Skin of body (tissue), 1 donor: ENCODE measurements at regions not wholly inside any gene's neighbourhood (a gene's known extent, or its start where the extent isn't known, plus 50 kb on each side); places are given as distances from the start of the nearest gene placed in this dataset.
"Not testable (repeated sequence)": the region's sequence is repeated elsewhere in the genome, so short reads cannot be mapped to it uniquely, and the experiment has no call there.

Source experiments
- DNase-seq: peaks from one replicate; lab custom pipeline; 2025; lab: John Stamatoyannopoulos, UW

DNA sequence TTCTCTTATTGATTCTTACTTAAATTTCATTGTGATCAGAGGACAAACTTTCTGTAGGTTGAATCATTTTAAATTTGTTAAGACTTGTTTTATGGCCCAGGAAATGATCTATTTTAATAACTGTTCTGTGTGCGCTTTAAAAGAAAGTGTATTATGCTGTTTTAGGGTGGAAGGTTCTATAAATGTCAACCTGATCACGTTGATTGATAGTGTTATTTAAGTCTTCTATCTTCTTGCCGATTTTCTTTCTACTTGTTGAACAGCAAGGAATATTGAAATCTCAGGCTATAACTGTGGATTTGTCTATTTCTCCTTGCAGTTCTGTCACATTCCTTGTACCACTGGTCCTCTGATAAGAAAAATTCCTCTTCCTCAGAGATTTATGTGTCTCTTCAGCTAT, 112.7 kb downstream of the TANC2 start:
- no peak for DNase-seq

DNA sequence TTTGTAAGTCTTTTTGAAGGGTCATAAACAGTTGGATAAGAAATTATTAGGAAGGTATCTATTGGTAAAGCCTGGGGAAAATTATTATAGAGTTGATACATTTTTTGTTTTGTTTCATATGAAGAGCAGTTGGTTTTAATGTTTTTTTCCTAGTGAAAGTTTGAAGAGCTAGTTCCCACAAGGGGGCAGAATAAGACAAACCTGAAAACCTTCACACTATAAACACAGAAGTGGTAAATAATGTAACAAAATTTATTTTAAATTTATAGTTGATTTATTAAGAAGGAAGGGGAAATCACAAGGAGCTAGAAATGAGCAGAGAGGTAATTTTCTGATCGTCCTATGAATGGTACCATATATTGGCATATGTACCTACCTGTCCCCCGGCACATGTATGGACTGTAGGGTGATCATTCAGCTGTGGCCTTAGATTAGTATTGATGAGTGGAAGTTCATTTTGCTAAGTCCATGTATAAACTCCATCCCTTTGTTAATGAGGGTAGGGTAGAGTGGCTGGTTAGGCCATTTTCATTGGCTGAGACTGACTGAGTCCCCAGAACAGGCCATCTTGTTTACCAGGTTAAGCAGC, 116.3 kb downstream of the TANC2 start:
- no peak for DNase-seq

DNA sequence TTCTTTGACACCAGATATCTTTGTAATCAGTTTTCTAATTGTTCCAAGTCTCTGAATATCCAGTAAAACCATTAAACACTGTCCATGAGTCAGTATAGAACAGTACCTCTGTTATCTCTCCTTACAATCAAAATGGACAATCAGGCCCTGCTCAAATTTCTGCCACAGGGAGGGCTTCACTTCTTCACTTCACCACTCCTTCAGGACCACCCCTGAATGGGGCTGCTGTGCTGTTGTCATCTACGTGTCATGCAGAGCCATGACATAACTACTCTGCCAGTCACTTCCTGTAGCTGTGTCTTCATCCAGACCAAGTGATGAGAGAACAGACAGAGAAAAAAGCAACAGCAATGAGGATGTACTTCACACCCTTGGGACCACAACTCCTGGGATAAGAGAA, 116.9 kb downstream of the TANC2 start:
- no peak for DNase-seq

DNA sequence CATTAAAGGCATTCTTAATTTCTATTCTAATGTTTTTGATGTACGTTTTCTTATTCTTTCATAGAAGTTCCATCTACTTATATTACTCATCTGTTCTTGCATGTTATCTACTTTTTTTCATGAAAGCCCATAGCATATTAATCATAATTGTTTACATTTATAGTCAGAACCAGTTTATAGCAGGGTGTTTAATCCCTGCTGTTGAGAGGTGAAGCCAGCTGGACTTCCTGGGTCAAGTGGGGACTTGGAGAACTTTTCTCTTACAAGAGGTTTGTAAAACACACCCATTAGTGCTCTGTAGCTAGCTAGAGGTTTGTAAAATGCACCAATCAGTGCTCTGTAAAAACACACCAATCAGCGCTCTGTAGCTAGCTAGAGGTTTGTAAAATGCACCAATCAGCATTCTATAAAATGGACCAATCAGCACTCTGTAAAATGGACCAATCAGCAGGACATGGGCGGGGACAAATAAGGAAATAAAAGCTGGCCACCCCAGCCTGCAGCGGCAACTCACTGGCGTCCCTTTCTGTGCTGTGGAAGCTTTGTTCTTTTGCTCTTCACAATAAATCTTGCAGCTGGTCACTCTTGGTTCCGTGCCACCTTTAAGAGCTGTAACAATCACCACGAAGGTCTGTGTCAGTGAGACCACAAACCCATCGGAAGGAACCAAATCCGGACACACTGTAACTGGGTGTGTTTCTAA, 120.6 kb downstream of the TANC2 start:
- no peak for DNase-seq

DNA sequence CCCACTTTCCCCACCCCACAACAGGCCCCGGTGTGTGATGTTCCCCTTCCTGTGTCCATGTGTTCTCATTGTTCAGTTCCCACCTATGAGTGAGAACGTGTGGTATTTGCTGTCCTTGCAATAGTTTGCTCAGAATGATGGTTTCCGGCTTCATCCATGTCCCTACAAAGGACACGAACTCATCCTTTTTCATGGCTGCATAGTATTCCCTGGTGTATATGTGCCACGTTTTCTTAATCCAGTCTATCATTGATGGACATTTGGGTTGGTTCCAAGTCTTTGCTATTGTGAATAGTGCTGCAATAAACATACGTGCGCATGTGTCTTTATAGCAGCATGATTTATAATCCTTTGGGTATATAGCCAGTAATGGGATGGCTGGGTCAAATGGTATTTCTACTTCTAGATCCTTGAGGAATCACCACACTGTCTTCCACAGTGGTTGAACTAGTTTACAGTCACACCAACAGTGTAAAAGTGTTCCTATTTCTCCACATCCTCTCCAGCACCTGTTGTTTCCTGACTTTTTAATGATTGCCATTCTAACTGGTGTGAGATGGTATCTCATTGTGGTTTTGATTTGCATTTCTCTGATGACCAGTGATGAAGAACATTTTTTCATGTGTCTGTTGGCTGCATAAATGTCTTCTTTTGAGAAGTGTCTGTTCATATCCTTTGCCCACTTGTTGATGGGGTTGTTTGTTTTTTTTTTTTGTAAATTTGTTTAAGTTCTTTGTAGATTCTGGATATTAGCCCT, 124.5 kb downstream of the TANC2 start:
- DNase-seq, result not testable (repeated sequence)

DNA sequence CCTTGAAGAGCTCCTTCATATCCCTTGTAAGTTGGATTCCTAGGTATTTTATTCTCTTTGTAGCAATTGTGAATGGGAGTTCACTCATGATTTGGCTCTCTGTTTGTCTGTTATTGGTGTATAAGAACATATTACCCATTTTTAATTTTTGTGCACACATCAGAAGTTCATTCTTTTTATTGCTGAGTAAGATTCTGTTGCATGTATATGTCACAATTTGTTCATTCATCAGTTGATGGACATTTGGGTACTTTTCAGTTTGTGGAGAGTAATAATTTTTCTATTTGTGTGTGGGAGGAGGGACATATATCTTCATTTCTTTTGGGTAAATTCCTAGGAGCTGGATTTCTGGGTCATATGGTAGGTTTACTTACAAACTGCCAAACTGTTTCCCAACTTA, 125.9 kb downstream of the TANC2 start:
- not testable (repeated sequence) for DNase-seq

DNA sequence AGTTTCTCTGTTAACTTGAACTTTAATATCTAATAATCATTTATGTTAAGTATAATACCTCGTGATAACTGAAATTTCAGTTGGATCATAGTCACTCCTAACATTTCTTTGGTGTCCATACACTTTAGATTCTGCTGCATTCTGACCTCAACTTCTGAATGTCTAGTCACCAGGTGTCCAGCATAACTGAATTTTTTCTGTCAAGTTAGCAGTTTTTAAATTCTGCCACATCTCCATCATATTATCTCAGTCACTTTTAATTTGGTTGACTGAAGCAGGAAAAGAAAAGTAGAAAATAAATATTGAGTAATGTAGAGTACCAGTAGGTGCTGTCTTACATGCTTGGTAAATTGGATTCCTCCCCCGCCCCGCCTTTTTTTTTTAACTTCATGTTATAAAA, 128.6 kb downstream of the TANC2 start:
- no peak for DNase-seq

DNA sequence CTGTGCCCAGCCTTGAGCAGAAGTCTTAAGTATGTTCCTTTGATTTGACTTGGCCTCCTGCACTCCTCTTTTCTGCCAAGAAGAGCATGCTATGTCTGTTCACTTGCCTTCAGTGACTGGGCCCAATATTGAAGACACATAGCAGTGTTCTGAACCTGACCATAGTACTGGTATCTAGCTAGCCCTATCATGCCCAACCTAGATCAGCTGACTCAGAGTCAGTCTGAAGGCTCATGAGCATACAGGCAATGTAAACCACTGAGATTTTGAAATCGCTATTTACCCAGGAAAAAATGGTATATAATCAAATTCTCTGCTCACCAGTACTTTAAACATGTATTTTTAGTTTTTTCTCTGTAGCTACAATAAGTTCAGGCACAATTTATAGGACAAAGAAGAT, 129.4 kb downstream of the TANC2 start:
- DNase-seq, result no peak

DNA sequence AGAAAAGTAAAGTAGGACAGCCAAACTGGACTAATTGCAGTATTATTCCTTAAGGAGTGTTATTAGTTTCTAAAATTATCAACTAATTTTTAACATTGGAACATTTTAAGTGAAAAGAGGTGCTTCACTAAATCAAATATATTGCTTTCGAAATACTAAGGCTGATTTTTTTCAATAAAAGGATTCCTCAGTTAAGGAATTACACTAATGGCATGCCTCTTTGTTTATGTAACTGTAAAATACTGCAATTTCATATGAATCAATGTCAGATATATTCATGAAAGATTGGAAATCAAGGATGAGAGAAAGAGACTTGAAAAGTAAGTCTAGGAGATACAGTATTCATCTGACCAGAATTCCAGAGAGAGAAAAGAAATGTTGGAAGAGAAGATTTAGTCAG, 129.8 kb downstream of the TANC2 start:
- no peak for DNase-seq

DNA sequence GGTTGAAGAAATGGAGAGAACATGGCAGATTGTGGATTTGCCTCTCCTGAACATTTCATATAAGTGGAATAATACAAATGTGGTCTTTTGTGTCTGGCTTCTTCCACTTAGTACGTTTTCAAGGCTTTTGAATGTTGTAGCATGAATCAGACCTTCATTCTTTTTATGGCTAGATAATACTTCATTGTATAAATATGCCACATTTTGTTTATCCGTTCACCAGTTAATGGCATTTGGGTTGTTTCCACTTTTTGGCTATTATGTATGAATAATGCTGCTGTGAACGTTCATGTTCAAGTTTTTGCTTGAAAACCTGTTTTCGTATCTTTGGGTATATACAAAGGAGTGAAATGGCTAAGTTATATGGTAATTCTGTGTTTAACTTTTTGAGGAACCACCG, 130.4 kb downstream of the TANC2 start:
- no peak for DNase-seq

DNA sequence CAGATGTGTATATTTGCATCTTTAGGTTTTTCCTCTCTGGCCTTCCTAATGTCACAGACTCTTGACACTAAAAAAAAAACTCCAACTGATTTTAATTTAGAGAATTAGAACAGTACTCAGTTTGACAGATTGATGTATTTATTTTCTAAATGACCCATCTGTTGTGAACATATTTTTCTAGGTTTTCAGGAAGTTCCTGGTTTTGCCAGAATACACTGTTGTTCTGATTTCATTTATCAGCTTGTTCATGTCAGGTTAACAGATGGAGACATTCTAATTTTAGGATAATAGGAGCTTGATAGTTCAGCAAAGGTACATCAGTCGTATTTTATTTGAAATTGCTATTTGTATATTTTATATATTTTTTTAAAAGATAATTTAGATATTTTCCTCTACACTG, 133.4 kb downstream of the TANC2 start:
- no peak for DNase-seq

DNA sequence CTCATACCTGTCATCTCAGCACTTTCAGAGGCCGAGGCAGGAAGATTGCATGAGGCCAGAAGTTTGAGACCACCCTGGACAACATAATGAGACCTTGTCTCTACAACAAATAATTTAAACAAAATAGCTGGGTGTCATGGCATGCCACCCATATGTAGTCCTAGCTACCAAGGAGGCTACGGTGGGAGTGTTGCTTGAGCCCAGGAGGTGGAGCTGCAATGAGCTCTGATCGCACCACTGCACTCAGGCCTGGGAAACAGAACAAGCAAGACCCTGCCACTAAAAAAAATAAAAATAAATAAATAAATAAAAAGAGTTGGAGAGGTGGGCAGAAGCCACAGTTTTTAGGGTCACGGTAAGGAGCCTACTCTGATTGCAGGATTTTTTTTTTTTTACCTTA, 136.0 kb downstream of the TANC2 start:
- DNase-seq, result no peak

DNA sequence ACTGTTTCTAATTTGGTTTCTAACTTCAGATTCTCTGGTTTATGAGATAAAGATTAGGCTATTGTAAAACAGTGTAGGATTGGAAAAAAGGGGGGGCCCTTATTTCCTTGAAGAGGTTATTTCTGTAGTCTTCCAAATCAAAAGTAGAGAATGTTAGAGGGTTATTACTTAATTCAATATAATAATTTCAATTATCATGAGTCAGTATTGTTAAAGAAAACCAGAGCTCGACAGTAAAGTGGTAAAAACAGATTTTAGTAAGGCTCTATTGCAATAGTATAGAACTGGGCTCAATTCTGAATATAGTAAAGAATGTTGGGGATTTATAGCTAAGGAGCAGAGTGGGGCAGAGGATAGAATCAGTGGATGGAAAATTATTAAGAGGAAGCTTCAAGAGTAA, 140.0 kb downstream of the TANC2 start:
- no peak for DNase-seq

DNA sequence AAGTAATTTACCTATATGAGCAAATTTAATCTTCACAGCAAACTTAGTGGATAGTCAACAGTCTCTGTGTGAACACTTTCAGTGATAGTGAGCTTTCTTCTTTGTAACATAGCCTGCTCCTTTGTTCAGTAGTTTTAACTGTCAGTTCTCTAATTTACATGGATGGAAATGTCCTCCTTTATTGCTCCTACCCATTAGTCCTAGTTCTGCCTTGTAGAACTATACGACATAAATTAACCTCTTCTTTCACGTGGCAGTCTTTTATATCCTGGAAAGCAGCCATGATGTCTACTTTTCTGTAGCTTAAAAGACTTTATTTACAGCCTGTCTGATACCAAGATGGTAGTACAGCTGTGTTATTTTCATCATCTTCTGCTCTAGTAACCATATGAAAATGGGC, 143.6 kb downstream of the TANC2 start:
- DNase-seq, result no peak

DNA sequence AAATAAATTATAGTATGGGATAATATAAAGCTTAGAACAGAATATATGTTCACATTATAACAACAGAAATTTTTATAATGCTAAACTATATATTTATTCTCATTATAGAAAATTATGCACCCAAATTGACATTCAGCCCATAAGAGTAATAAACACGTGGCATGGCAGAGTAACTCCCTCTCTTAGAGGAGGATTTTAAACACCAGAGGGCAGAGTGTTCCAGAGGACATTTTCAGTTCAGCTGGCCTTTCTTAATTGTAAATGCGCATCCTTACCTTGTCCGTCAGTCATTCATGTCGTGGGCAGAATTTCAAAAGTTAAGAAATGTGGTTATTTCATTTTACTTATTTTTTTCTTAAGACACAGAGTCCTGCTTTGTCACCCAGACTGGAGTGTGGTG, 147.1 kb downstream of the TANC2 start:
- DNase-seq, result no peak

DNA sequence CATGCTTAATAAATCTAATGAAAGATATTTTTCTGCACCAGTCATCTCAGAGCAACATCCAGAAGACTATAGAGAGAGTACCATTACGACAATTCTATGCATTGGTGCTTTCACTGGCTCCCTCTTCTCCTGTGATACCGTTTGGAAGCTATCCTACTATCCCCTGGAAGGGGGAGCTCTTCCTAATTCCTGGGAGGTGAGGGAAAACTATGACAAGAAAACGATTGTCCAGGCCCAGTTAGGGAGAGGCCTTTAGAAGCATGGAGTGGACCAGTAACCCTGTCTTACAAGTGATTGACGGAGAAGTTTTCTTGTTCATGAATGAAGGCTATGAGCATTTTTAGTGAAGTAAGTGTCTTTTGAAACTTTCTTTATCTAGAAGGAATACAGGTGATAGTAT, 150.2 kb downstream of the TANC2 start:
- no peak for DNase-seq

DNA sequence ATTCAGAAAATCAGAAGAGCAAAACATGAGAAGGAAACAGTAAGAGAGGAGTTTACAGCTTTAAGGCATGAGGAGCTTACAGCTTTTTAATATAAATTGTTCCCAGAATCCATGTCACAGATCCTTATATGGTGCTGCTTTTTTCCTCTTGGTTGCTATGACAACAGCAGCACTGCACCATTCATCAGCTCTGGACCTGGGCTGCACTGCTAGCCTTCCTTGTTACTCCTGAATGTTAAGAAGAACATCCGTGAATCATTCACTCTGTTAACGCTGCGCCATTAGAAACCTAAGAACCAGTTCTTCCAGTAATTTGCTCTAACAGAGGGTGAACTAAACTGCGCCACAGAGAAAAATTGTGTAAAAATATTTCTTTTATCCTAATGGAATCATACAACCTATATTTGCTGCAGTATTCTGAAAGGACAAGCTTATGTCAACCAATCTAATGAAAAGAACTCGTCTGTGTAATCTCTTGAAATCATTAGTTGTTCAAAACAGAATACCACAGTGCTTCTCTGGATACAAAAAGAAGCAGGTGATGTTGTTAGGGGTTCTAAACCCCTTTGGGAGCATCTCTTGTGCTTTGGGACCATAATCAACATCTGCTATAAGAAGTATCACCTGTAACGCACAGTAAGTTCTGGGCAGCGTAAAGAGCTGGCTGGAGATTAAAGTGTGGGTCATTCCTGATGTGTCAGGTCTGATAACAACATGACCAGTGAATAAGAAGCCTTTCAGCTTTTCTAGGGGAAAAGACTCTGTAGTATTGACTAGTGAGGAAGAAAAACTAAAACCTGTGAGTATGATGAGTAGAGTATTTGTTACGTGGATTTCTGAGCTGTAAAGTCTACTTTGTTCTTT, 151.2 kb downstream of the TANC2 start:
- no peak for DNase-seq

DNA sequence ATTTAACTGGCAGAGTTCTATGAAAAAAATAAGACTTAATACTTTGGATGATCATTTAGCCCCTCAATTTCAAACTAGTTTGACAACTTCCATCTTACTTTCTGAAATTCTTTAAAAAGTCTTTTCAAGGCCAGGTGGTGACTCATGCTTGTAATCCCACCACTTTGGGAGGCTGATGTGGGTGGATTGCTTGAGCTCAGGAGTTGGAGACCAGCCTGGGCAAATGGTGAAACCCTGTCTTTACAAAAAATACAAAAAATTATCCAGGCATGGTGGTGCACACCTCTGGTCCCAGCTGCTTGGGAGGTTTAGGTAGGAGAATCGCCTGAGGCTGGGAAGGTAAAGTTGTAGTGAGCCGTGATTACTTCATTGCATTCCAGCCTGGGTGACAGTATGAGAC, 154.4 kb downstream of the TANC2 start:
- no peak for DNase-seq

DNA sequence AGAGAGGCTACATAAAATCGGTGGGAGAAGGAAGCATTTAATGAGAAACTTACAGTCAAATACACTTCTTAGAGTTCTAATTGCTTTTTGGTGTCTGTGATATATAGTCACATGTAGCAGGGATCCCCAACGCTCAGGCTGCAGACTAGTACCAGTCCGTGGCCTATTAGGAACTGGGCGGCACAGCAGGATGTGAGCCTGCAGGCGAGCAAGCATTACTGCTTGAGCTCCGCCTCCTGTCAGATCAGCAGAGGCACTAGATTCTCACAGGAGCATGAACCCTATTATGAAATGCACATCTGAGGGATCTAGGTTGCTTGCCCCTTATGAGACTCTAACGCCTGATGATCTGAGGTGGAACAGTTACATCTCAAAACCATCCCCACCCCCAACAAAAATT, 158.5 kb downstream of the TANC2 start:
- DNase-seq, result no peak

DNA sequence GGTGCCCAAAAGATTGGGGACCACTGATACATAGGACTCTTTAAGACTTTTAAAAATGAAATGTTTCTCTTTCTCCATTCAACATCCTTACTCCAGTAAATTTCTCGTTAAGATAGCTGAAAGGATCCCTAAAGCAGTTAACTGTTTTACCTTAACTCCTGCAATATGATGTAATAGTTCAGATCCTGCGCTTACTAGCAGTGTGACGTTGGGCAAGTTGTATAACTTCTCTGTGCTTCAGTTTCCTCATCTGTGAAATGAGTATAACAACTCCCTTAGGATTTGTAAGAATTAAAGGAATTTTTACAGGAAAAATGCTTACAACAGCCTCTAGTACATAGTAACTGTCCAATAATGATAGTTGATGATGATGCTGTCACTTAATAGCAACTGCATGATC, 158.9 kb downstream of the TANC2 start:
- no peak for DNase-seq

DNA sequence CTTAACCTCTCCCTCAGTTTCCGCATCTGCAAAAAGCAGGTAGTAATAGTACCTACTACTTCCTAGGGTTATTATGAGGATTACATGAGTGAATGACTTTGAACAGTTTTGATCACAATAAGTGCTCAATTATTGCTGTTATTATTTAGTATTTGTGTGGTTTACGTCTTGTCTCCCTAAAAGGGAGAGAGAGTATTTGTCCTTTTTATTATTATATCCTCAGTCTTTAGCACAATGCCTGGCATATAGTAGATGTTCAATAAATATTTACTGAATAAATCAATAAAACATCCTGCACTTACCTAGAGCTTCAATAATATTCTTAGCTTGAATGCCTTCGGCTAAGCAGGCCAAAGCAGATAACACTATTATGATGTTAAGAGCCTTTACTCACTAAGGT, 160.0 kb downstream of the TANC2 start:
- no peak for DNase-seq

DNA sequence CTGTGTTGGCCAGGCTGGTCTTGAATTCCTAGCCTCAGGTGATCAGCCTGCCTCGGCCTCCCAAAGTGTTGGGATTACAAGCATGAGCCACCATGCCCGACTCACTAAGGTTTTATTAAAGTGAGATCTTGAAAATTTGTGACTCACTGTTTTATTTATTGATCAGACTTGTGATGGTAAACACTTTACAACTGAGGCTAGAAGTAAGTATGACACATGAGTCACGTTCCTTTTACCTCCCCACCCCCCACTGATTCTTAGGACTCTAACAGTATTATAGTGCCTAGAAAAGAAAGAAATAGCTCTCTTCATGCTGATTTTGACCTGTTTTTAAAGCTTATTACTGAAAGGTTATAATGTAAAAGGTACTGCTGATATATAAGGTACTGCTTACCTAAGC, 160.6 kb downstream of the TANC2 start:
- DNase-seq, result no peak
